ENCODE measurements at regions not wholly inside any gene's neighbourhood (a gene's known extent, or its start where the extent isn't known, plus 50 kb on each side); places are given as distances from the start of the nearest gene placed in this dataset.

GRCh38 chr7:41574377-41574776 lies 128.5 kb downstream of the INHBA start:
- TF ChIP-seq JUNB (IDR thresholded peaks at IDR 0.05; ENCODE audit: unreplicated experiment) (no peak), CTCF (conservative IDR thresholded peaks at IDR 0.05; ENCODE audit: low read depth in 2 of 2) (no peak), EZH2 (IDR thresholded peaks at IDR 0.05; ENCODE audit: low read depth, unreplicated experiment) (no peak), EZH2phosphoT487 (IDR thresholded peaks at IDR 0.05; ENCODE audit: unreplicated experiment) (no peak), REST (IDR thresholded peaks at IDR 0.05; ENCODE audit: unreplicated experiment) (no peak)

Measured in GM23338 (cell line).